ENCODE measurements at regions not wholly inside any gene's neighbourhood (a gene's known extent, or its start where the extent isn't known, plus 50 kb on each side); places are given as distances from the start of the nearest gene placed in this dataset.

DNA sequence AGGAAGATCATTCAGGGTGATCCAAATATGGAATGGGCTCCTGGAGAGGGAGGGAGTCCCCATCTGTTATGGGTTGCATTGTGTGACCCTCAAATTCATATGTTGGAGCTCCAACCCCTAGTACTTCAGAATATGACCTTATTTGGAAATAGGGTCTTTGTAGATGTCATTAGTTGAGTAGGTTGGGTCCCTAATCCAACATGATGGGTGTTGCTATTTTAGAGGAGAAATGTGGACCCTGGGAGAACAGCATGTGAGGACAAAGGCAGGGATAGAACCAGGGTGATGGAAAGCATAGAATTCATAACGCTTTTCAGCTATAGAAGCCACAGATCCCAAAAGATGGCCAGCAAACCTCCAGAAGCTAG lies 91.5 kb upstream of the SMNDC1 start:
- DNase-seq (ENCODE audit: low spot score): no peak

DNA sequence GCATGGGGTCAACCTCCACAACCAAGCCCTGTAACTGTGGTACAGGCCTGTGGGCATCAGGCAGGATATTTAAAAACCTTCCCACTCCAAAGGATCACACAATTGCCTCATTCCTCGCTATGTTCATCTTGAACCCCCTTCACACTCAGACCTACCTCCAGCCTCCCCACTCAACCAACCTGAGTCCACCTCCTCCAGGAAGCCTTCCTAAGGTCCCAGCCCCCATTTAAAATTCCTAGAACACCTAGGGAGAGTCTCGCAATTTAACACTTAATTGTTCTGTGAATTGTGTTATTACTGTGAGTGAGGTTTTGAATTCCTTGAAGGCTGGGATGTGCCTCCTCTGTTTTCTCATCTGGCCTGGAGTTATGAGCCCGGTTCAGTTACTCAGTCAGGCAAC lies 93.1 kb upstream of the SMNDC1 start:
- DNase-seq (ENCODE audit: low spot score): no peak

DNA sequence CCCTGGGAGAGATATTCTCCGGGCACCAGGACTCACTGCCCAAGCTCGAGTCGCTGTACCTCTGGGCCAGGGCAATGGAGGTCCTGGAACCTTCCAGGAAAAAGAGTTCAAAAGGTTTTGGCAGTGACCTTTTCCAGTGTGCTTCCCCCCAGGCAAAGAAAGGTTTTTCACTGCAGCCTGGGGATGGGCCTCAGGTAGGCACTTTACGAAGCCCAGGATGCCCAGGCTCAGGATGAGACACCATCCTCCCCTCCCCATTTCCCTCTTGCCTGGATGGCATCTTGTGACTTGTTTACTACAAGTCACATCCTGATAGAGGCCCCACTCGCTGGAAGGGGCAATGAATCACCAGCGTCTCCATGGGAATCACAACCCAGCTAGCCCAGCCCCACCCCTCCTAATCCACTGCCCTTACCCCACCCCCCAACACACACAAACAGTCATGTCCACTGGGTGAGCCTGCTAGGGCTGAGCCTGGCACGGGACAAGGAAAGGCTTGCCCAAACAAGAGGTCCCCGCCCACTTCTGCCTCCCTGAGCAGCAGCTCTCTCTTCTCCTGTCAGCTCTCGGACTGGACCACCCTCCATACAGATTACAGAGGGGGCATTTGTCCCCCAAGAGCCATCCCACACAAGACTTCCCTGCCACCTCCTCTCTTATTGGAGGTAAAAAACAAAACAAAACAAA lies 93.8 kb upstream of the SMNDC1 start:
- DNase-seq (ENCODE audit: low spot score): peak; percentile 88

DNA sequence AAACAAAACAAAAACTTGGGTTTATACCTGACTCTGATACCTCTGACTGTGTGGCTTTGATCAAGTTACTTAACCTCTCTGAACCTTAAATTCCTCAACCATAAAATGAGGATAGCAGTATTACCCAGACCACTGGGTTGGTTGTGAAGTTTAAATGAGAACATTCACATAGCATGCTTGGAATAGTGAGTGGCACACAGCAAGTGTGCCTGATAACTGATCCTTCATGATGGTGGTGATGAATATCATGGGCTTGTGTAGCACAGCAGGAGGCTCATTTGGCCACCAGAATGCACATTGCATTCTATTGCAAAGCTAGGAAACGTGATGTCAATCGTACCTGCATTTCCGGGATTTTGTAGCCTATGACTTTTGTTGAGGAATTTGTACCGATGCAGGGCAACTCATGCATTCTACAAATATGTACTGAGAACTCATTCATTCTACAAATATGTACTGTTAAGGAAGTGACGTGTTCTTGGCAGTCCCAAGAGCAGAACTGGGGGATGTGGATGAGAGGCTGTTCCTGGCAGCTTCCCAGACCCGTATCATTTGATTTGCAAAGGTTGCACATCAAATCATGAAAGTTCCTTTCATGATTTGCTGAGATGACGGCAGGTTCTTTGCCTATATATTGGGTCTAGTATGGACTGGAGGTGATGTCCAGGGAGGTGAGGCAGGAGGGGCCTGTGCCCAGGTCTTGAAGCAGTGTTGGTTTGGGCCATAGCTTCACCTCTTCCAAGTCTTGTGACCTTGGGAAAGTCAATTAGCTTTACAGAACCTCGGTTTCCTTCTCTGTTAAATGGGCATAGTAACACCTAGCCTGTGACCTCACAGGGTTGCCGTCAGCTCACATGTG lies 94.6 kb upstream of the SMNDC1 start:
- peak; percentile 63 for DNase-seq (ENCODE audit: low spot score)

DNA sequence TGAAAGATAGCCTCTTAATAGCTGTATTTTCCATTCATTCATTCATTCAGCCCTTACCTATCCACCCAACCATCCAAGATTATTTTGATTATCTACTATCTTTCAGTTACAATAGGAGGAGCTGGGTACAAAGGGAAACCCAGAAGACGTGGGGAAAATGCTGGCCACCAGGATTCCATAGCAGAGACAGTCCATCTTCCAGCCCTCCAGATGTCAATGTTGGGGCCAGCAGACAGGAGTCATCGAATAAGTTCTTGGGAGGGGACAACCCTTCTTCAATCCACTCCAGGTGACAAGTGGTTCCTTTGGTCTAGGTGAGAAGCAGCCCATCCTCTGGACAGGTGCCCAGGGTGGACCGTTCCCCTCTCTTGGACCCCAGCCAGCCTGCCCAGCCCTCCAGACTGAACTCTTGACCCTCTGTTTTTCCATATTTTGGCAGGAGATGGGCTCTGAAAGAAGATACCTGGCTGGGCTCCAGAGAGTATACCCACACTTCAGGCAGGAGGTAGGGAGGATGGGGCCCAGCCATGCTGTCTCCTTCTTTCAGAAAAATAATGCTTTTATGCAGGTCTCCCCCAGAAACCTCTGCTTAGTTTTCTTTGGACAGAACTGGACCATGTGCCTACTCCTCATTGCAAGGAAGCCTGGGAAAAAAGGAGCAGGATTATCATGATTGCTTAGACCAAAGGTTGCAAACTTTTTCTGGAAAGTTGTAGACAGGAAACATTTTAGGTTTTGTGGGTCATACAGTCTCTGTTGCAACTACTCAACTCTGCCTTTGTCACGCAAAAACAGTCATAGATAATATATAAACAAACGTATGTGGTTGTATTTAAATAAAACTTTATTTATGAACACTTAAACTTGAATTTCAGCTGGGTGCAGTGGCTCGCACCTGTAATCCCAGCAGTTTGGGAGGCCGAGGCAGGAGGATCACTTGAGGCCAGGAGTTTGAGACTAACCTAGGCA lies 95.5 kb upstream of the SMNDC1 start:
- no peak for DNase-seq (ENCODE audit: low spot score)

DNA sequence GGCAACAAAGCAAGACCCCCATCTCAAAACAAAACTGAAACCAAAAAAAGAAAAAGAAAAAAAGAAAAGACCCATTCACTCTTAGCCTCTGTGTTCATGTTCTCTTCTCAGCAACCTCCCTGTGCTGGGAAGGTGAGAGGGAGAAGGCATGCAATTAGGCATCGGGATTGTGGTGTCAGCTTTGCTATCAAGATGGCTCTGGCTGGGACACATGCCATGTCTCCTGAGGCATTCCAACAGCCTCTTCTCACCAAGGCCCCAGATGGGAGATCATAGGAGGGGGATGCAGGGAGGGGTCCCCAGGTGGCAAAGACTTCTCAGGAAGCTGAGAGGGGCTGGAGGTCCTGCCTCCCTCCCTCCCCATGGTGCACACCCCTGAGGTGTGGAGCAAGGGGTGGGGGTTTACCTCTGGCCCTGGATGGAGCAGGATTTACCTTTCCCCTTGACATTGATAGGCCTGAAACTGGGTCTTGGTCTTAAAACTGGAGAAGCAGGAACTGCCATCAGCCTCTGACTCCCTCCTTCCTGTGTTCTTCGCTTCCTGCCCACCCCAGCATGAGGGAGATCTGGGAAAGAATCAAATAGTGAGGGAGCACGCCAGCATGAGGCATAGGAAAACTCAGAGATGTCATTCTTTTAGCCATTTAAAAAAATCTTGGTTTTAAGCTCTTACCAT lies 96.2 kb upstream of the DUSP5 start:
- no peak for DNase-seq (ENCODE audit: low spot score)

DNA sequence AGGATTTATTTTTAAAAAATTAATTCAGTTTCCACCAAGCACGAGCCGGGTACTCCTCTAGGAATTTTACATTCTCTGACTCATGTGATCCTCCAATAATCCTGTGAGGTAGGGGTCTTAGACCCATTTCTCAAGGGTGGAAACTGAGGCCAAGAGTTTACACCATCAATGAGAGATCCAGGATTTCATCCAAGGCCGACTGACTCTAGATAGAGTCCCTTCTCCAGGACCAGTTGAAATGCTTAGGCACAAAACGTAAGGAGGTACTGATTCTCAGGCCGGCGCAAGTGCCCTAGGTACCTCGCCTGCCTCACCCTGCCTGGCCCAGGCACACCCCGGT lies 95.7 kb upstream of the DUSP5 start:
- DNase-seq (ENCODE audit: low spot score): no peak

DNA sequence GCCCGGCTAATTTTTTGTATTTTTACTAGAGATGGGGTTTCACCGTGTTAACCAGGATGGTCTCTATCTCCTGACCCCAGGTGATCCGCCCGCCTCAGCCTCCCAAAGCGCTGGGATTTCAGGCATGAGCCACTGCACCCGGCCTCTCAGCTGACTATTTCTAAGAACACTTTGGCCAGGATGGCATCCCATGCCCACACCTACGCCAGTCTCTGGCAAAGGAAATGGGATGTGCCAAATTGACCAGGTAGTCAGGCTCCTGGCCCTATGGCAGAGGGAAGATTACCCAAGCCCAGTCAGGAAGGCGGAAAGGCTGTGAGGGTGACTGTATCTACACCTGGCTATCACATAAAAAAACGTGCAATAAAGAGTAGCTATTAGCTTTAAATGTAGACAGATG lies 94.1 kb upstream of the DUSP5 start:
- no peak for DNase-seq (ENCODE audit: low spot score)

DNA sequence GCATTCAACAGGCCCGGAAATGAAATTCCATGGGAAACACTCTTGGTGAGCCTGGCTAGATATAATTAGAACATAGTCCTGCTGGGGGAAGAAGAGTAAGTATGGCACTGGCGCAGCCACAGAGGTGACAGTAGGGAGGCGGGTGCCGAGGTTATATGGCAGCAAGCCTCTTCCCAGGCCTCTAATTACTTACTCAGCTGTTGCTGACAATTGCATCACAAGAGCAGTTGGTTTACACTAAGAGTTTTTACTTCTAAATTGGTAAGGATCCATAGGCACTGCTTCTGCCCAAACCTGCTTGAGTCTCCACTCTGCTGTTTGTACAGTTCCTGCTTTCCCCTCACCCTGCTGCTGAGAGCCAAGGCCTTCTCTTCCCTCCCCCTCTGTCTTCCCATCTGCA lies 93.3 kb upstream of the DUSP5 start:
- DNase-seq (ENCODE audit: low spot score): no peak

DNA sequence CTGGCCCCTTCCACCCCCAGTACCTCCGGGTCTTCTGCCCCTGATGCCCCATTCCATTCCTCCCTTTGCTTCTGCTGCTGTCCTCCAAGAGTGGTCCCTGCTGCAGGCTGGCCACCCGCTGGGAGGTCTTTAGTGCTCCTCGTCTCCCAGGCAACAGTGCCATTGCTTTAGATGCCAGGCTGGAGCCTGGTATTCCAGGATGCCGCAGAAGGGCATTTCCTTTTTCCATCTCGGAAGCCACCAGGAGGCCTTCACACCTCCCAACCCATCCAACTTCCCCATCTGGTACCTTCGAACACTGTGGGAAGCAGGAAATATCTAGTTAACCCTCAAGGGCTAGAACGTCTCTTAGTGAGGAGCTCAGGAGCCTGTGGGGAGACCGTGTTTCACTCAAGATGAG lies 92.9 kb upstream of the DUSP5 start:
- no peak for DNase-seq (ENCODE audit: low spot score)

DNA sequence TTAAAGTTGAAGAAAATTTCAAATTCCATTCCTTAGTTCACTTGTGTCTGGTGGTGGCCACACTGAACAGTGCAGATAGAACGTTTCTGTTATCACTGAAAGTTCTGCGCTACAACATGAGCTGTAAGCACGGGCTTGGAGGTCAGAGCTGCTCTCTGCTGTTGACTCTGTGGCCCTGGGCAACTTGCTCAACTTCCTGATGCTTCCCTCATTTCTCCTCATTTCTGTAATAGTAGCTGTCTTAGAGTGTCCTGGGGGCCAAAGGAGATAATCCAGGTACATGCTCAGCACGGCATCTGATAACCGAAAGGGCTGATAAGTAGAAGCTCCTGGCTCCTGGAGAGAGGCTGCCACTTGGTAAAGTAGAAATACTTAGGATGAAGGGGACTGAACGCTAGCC lies 92.3 kb upstream of the DUSP5 start:
- no peak for DNase-seq (ENCODE audit: low spot score)

DNA sequence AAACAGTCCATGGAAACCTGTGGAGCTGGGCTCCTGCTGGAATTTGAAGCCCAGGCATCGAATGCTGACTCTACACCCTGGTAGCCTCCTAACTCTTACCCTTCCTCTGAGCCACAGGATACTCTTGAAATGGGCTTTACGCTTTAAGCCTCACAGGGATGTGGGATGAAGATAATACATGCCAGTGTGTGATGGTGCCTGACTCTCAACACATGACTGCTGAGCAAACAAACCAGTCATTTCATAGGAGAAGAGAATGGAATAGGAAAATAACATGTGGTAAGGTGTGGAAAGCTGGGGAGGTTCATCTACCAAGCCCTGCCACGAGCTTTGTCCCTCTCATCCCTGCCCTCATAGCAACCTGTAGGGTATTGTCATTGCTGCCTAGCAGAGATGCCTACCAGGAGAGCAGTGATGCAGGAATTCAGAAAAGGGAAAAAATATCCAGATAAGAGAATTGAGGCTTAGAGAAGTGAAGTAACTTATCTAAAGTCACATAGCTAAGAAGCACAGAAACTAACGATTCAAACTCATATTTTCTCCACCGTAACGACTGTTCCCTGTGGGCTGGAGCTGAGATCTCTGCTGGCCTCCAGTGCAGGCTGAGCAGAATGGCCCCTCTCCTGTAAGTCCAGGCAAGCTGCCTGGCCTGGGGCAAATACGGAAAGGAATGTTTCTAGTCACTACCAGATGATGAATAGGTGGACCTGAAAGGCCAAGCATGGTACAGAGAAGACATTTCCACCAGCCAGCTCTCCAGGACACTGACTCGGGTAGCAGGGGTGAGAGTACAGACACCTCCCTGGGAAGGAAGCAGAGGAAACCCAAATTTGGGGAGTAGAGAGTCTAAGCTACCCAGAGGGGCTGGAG lies 90.2 kb upstream of the DUSP5 start:
- DNase-seq (ENCODE audit: low spot score): no peak

DNA sequence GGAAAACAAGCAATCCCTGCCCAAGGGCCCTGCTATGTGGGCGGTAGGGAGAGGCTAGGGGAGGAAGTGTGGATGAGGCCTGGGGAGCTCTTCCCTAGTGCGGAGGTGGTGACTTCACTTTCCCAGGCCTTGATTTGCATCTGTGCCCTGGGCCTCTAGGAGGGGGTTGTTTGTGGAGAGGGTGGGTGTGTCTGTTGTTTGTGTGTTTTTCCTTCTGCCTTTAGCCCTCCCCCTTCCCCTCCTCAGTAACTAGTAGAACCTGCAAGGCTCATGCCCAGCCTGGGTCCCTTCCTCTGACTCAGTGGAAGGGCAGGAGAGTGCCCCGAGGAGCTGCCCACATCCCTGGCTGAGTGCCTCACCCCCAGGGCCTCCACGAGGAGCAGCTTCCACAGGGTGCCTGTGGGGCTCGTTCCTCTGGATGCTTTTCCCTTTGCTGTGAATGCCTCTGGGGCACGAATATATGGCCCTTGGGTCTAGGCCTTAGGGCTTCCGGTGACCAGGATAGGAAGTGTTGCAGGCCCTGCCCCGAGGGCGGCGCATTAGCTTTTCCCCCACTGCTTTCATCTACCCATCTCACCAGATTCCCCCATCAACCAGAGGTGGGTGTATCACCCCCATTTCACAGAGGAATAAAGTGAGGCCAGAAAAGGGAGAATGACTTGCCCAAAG lies 89.4 kb upstream of the DUSP5 start:
- DNase-seq (ENCODE audit: low spot score): no peak

DNA sequence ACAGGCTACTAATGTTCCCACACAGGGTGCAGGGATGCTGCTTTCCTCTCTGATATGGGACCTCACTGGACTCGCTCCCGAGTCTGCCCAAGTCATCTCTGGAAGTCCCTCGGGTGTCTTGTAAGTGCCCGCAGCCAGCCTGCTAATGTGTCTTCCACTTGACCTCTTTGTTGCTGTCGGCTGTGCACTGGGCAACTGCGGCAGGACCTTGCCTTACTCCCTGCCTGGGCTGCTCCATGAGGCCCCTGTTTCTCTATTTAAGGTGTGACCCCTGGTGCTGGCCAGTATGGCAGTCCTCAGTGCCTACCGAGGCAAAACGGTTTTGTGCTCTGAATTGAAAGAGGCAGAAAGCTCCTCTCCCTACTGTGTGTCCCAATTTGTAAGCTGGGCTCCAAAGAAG lies 88.8 kb upstream of the DUSP5 start:
- DNase-seq (ENCODE audit: low spot score): no peak

DNA sequence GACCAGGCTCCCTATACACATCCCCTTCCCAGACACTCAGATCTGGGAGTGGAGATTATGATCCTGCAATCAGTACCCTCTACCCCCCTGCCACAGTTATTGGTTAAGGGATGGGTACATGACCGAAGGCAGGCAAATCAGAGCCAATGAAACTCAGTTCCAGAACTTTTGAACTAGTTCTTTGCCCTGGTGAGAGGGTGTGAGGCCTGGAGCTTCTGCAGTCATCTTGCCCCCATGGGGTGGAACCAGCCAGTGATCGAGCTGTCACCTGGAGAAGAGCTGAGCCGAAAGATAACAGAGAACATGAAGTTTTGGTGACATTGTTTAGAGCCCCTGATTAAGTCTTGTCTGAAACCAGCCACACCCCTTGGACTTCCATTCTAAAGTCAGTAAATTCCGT lies 88.2 kb upstream of the DUSP5 start:
- DNase-seq (ENCODE audit: low spot score): no peak

DNA sequence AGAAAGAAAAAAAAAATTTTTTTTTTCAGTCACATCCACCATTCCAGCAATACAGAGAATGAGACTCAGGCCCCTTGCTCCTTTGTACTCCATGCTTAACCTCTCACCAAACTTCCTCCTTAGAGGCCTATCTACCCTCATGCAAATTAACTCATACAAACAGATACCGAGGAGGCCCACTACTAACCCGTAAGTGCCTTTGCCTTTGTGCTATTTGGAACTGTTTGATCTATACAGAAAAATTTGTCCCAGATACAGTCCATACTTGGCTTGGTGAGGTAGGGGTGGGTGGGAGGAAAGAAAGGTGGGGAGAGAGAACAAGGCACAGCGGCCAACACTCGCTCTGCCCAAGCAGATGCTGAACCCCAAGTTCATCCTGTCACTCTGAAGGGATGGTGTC lies 87.8 kb upstream of the DUSP5 start:
- no peak for DNase-seq (ENCODE audit: low spot score)

DNA sequence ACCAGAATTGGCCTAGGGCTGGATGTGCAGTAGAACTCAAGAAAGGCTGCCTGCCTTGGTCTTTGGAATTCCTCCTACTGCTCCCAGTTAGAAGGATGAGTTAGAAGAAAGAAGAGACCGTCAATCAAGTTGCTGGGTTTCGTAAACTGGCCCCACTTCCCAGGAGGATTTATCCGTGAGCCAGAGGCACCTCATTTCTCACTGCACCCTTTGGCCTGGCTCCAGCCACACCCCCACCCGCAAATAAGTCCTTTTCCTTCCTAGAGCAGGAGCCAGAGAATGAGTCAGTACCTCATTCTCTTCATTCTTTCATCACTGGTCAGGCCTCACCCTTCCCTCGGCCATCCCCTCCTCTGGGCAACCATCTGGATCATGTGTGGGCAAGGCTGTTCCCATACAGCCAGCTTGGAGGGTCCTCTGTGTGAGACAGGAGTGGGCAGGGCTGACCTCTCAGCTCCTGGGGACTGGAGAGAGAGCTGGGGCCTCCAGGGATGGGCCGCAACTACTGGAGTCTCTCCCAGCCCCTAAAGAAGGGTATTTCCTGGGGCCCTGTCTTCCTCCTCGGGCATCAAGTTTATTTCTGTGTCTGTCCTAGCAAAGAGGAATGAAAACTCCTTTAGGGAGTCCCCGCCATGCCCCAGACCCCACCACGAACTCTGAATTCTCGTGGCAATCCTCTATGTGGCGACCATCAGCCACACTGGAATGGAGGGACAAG lies 87.2 kb upstream of the DUSP5 start:
- DNase-seq (ENCODE audit: low spot score): peak; percentile 77

DNA sequence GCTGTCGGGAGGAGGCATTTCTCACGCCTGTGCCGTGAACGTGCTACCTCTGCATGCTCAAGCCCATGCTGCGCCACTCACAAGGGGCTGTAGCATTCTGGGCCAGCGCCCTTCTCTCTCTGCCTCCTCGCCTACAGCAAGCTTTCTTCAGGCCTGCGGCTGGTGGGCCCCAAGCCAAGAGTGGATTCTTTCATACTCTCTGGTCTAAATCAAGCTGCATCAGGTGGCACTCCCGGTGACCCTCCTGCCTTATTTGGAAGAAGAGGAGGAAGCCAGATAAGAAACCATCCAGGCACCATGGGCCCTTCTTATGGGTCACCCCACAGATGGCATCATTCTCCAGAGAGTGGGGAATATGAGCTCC lies 86.7 kb upstream of the DUSP5 start:
- no peak for DNase-seq (ENCODE audit: low spot score)

DNA sequence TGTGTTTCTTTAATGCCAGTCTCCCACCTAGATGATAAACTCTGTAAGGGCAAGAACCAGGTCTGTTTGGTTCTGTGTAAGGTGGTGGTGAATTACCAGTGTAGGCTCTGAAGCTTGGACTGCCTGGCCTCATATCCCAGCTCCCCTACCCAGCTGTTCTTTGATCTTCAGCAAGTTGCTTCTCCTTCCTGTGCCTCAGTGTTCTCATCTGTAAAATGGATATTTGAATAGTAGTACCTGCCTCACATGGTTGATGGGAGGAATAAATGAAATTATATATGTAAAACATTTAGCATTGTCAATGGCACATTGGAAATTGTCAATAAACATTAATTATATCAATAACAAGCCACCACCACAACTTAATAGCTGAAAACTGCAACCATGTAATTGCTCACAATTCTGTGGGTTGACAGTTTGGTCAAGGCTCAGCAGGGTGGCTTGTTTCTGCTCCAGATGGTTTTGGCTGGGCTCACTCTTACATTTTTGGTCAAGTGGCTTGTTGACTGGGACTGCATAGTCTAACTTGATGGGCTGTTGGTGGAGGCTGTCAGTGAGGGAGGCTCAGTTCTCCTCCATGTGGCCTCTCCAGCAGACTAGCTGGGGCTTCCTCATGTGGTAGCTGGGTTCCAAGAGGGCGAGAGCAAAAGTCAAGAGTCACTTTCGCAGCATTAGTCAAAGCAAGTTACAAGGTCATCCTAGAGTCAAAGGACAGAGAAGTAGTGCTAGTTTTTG lies 84.5 kb upstream of the DUSP5 start:
- no peak for DNase-seq (ENCODE audit: low spot score)
